ENCODE measurements at regions not wholly inside any gene's neighbourhood (a gene's known extent, or its start where the extent isn't known, plus 50 kb on each side); places are given as distances from the start of the nearest gene placed in this dataset.

- no peak for TF ChIP-seq CTCF (conservative IDR thresholded peaks at IDR 0.05 in 1 of 2, IDR thresholded peaks at IDR 0.05 in 1 of 2; ENCODE audit: extremely low read depth in 1 of 2, insufficient read depth in 1 of 2, low read depth in 1 of 2, low read length in 2 of 2)
- TF ChIP-seq EZH2 (IDR thresholded peaks at IDR 0.05; ENCODE audit: borderline replicate concordance, low read length) = no peak
Observed at GRCh38 chr1:47658161-47658920, 220.5 kb downstream of the FOXD2 start.
